HG03469 (cell line): ENCODE measurements at regions not wholly inside any gene's neighbourhood (a gene's known extent, or its start where the extent isn't known, plus 50 kb on each side); places are given as distances from the start of the nearest gene placed in this dataset.

Source experiments
- ATAC-seq: cut with Tn5 transposase; IDR thresholded peaks from one replicate; pipeline ENCODE4 v1.9.1; 2021; ENCODE audit warnings: mild to moderate bottlenecking, moderate library complexity, moderate number of reproducible peaks; ENCODE audit not compliant: unreplicated experiment

DNA sequence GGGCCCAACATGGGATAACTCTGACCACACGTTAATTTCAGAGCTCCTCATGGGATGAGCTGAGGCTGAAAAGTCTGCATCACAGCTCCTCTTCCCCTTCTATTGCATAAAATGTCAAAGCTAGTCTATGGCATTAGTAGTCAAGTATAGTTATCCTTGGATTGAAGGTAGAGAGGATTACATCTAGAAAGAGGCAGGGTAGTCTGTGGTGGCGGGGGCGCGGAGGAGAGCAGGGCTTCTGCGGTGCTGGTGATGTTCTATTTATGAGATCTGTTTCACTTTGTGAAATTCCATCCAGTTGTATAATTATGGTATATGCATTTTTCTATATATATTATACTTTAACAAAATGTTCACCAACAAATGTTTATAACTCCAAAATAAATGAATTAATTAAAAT lies 329.5 kb upstream of the GRAMD2B start:
- no peak for ATAC-seq

DNA sequence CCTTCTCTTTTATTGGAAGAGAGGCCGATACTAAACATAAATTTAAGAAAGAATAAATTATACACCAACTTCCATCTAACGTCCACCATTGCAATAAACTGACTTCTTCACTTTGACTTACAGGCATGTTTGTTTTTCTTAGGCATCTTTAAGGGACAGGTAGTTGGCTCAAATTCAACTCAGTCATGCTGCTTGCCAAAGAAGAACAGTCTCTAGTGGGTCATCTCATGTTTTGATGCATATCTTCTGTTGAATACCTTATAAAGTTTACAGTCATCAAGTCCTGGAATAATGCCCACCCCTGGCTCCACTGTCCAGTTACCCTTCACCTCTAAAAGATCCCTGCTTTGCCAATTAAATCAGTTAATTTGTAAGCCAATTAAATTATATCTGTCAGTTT lies 328.2 kb upstream of the GRAMD2B start:
- ATAC-seq = no peak

DNA sequence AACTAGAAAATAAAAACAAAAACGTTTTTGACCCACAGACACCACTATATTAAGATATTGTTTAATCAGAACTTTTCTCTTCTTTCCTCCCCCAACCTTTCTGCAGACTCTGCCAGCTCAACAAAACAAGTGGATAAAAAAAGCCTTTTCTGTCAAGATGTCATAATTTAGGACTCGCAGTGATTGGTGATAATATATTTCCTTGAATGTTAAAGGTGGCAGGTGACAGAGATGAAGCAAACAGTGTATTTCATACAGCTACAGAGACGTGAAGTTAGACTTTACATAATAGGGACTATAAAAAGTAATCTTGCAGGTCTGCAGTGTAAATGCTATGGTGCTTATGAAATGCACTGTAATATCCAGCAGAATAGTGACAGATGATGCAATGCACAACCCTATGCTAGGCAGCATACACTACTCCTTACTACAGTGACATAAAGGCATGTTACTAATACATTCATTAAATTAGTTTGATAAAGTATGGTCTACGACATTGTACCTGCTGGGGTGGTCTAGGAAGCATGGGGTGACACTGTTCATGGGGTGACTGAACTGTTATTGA lies 326.7 kb upstream of the GRAMD2B start:
- no peak for ATAC-seq

DNA sequence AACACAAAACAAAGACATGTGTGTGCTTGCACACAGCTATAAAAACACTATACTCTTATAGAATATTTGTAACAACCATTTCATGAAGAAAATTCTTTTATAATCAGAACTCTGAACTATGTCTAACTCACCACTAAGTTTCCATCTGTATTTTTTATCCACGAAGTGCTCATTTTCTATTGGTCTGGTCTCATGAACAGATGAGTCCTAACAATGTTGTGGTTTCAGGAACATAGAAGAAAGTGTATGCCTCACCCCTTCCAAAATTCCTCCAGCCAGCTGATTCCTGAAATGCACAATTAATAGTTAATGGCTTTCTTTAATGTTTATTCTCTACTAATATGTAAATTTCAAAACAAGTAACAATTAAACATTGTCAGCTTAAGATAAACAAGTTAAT lies 325.3 kb upstream of the GRAMD2B start:
- no peak for ATAC-seq

DNA sequence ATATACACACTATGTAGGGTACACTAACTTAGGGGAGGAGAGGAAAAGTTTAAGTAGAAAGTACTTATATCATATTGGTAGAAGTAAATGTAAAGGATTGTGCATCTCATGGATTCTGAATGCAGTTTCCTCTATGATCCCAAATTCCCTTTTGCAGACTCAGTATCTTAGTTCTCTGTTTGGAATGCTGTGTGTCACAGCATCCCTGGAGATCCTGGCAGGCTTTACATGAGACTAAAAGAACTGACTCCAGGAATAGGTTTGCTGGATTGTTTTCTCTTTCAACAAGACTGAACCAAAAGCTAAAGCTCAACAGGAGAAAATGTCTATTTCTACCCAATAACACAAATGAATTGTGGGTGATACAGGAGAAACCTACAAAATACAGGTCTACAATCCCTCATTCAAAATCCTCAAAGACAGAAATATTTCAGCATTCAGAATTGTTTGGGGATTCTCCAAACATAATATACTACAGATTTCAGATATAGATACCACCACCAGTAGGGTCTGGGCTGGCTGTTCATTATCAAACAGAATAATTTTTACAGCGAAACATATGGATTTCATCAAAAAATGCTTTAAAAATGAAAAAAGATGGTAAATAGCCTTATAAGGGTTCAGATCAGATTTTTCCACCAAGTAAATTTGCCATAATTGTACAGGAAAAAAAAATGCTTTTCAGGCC lies 324.7 kb upstream of the GRAMD2B start:
- no peak for ATAC-seq

DNA sequence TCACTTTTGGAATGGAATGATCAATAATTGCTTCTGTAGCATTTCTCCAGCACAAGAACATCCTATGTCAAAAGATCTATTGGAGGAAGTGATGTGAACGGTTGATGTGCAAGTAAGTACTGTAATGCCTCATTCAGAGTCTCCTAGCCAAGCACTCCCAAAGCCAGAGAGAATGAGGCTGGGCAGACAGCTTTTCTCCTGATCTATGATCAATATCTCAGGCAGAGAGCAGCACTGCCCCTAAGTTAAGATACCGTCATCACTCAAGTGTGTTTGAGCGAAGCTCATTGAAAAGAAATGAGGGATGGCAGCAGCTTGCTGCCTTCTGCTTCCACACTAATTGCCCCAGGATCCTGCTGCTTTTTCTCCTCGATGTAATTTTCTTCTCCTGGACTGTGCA lies 324.1 kb upstream of the GRAMD2B start:
- no peak for ATAC-seq

DNA sequence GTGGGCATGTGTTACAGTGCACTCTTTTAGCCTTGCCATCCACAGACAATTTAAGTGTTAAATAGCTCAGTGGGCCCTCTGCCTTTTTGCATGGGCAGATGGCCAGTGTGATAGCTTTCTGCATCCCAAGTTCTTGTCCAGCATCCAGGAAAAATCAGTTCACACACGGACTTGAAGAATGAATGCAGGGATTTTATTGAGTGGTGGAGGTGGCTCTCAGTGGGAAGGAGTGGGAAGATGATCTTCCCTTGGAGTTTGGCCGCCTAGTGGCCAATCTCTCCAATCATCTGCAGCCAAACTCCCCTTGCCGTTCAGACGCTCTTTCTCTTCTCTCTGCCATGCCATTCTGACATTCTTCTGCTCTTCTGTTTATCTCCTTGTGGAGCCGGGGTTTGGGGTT lies 322.4 kb upstream of the GRAMD2B start:
- ATAC-seq = no peak

DNA sequence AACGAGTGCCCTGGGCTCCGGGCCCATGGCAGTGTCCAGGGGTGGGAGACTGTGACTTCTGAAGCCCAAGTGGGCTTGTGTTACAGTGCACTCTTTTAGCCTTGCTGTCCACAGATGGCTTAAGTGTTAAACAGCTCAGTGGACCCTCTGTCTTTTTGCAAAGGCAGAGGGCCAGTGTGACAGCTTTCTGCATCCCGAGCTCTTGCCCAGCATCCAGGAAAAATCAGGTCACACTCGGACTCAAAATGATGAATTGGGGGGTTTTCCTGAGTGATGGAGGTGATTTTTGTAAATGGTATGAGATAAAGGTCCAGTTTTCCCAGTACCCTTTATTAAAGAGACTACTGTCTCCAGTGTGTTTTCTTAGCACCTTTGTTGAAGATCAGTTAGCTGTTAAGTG lies 321.3 kb upstream of the GRAMD2B start:
- ATAC-seq = no peak

DNA sequence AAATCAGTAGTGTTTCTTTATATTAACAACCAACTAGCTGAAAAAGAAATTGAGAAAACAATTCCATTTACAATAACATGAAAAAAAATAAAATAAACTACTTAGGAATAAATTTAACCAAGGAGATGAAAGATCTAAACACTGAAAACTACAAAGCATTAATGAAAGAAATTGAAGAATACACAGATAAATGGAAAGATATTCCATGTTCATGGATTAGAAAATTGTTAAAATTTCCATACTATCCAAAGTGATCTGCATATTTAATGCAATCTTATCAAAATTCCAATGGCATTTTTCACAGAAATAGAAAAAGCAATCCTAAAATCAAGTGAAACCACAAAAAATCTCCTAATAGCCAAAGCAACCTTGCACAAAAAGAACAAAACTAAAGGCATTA lies 320.2 kb upstream of the GRAMD2B start:
- no peak for ATAC-seq

DNA sequence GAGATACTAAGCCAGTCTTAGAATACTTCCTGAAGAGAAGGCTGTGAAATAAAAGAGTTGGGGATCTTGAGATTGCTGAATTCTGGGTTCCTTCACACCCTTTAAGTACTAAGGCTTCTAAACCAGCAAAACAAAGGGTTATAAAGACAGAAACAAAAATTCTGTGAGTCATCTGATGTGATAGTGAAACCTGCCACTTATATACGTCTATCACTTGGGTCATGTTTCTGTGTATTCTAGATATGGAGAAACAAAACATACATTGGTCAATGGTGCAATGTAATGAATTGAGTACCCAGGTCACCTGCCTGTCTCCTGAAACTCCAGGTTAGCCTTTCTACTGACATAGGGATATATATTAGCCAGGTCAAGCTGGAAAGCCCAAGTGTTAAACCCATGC lies 319.3 kb upstream of the GRAMD2B start:
- ATAC-seq = no peak

DNA sequence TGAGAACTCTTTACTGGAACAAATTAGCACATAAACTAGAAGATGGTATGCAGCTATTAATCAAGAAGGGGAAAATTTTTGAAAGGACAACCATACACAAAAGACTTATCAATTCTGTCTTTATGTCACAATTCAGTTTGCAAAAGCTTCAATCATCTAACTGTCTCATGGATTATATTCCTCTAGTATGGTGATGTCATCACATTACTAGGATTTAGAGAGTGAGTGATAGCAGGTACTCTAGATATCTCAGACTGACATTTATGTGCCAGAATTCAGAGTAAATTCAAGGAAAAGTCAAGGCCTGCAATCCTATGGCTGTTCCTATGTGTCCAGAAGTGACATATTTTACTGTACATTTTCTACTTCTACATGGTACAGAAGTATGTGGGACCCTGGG lies 318.9 kb upstream of the GRAMD2B start:
- ATAC-seq = no peak

DNA sequence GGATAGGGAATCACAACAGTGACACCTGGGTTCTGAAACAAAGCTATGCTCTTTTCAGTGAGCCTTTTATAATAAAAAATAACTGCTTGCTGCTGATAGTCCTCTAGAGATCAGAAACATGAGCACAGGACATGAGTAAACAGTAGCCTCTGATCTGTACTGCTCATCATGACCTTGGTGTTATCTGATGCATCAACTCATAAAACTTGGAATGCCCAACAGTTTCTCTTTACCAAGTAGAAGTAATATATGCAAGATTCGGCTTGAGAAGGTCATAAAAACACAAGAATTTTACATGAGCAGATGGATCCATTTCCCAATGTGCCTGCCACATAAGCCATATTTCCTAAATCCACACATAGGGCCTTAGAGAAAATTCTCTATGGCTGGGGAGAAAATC lies 318.3 kb upstream of the GRAMD2B start:
- no peak for ATAC-seq

DNA sequence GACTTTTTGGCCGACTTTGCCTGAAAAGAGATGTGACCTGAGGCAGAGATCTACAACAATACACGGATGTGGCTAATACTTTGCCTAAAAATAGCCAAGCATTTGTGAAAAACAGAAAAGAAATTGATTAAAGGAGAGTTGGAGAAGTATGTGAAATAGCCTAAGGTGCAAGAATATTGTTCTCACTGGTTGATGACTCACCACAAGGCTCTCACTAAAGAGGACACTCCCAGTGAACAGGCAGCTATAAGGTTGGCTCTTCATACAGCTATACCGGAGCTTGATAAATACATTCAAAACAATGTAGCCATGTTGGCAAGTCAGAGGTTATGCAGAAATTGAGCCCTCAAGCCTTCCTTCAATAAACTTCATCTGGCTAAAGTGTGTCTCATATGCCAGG lies 317.2 kb upstream of the GRAMD2B start:
- ATAC-seq = no peak

DNA sequence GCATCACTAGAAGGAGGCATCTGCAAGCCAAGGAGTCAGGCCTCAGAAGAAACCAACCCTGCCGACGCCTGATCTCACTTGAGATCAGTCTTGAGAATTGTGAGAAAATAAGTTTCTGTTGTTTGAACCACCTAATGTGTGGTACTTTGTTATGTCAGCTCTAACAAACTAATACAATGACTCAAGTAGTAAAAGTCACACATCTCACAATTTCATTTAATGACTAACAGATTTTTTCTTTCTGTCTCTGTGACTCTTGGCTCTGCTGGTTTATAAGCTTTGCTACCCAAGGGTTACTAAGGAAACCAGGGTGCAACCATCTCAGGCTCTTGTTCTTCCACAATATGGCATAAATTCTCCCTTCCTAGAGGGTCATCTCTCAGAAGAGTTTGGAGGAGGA lies 315.8 kb upstream of the GRAMD2B start:
- no peak for ATAC-seq

DNA sequence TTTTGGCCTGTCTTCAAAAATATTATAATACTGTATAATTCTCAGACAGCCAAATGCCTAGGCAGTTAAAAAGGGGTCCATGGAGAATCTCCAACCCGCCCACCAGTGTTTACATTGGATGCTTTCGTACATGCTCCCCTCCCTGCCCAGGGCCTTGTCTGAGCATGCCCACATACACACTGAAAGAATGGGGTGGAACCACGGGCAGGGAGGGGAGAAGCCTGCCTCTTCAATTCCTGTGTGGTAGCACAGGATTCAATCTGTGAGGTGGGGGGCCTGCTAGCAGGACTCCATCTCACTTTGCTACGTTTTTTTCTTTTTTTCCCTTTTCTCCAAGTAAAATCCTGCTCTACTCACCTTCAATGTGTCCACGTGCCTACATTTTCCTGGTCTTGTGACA lies 314.7 kb upstream of the GRAMD2B start:
- ATAC-seq = no peak

DNA sequence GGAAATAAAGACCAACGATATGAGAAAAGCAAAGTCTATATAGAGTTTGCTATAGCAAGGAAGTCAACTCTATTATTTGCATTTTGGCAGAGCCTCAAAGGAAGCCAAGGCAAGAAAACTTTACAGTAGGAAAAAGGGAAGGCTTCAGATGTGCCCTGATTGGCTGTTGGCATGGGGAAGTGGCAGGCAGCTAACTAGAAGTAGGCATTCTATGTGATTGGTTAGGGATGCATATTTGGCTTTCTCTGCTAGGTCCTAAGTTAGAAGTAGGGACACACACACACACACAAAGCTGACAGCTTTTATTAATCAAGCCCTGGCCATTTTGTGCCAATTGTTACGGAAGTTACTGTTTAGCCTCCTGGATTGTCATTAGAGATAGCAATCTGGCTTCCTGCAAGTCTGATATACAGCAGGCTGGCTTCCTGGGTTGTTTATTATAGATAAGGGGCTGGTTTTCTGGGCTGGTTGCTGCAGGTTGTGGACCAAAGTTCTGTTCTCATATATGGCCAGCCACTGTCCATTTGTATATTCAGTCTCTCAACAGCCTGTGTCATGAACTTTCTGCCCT lies 308.1 kb upstream of the GRAMD2B start:
- ATAC-seq = no peak

DNA sequence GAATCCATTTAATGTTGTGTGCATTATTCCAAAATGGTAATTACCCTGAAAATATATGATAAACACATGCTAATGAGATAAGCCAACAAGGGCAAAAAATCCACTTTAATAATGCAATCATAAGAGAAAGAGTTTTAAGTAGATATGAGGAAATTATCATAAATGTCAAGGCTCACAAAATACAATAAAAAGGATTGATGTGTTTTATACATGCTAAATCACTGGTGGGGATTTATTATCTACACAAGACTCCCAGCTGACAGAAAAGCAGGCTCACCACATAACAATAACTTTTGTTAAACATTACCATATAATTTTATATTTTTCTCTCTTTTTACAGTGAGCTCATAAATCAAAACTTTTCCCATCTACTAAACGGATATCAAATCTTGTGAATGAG lies 306.2 kb upstream of the GRAMD2B start:
- ATAC-seq = no peak

DNA sequence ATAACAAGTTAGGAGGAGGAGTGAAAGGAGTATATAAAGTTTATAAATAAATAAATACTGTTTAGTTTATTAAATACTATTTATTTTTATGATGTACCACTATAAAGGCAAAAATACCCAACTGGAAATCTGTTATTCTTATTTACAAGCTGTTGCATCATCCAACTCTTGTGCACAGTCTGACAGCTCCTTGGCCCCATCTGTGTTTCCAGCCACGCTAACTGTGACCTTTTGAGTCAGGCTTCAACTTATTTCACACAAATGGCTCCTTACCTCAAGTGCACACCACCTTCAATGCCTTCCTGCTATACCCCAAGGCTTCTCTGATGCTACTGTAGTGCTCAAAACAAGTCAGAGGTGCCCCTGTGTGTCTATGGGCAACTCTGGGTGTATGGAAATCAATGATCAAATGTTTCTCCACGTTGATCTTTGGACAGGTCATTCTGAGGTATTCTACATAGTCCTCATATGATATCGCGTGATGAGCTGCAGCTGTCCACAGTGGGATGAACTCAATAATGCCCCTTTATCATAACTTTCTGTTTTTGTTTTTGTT lies 303.2 kb upstream of the GRAMD2B start:
- no peak for ATAC-seq

DNA sequence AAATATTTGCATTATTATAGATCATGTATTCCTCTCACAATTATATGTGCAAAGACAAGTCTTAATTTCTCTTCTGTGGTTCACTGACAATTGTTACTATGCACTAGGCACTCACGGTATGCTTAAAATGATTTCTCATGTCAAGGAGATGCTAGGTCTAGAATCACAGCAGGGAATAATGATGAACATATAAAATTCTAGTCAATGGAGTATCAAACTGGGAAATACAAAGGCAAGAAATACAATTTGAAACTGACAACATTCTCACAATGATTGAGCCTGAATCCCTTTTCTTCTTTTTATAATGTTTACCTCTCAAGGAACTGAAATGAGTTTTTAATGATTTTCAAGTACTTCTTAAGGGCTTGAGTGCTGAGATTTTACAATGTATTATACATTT lies 302.3 kb upstream of the GRAMD2B start:
- no peak for ATAC-seq

DNA sequence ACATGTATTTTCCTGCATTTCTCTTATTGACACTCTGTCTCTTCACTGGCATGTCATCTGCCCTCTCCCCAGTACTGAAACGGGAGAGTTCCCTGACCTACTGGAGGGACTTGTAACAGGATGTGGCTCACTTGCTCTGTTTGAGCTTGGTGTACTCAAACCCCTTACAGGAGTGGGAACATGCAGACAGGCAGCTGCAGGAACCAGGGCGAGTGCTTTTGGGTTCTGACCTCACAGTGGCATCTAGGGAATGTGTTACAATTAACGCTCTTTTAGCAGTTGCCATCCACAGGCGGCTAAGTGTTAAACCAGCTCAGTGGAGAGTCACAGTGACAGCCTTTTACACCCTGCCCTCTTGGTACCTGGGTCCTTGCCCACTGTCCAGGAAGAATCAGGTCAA lies 300.3 kb upstream of the GRAMD2B start:
- no peak for ATAC-seq

DNA sequence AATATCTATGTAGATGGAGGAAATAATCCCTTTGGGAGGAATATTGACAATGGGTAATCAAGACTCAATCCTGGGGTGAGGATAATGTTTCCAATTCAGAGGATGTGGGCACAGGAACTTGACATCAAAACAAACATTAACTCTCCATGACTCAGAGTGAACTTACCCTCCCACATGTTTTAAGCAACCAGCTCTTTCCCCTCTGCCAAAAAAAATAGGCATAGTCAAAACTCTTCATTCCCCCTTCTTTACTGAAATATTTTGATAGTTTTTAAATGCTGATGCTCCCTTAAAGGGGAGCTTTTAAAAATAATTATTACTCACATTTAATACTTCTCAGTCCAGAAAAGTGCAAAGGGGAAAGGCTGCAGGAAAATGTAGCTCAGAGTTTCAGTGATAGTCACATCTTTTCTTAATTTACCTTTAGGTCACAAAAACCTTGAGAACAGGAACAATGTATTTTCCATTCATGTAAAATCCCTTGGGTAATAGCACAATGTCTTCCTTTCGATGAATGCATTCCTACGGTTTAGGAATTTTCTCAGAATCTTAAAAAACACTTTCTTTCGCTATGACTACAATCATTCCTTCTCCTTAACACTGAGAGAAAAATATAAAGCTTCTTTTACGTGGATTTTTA lies 298.4 kb upstream of the GRAMD2B start:
- peak; percentile 64 for ATAC-seq

DNA sequence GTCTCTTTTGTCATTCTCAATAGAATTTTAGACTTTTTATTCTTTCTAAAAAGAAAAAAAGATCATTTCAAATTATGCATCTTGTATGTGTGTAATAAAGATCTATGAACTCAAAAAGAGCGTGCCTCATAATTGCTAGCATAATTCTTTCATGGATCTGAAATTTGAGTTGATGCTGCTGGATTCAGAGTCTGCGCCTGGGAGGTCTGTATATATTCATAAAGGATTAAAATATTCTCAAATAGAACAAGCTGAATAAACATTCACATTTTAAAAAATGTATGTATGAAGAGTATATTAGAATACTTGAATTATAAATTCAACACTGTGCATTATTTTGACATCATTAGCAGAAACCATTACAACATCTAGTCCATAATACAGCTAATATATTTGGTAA lies 297.8 kb upstream of the GRAMD2B start:
- no peak for ATAC-seq
